HuH-7.5 (cell line): ENCODE measurements at regions not wholly inside any gene's neighbourhood (a gene's known extent, or its start where the extent isn't known, plus 50 kb on each side); places are given as distances from the start of the nearest gene placed in this dataset.

ENCODE experiments used
- DNase-seq: peaks from one replicate; pipeline ENCODE4 v3.0.0; 2011; ENCODE audit warnings: low spot score

DNA sequence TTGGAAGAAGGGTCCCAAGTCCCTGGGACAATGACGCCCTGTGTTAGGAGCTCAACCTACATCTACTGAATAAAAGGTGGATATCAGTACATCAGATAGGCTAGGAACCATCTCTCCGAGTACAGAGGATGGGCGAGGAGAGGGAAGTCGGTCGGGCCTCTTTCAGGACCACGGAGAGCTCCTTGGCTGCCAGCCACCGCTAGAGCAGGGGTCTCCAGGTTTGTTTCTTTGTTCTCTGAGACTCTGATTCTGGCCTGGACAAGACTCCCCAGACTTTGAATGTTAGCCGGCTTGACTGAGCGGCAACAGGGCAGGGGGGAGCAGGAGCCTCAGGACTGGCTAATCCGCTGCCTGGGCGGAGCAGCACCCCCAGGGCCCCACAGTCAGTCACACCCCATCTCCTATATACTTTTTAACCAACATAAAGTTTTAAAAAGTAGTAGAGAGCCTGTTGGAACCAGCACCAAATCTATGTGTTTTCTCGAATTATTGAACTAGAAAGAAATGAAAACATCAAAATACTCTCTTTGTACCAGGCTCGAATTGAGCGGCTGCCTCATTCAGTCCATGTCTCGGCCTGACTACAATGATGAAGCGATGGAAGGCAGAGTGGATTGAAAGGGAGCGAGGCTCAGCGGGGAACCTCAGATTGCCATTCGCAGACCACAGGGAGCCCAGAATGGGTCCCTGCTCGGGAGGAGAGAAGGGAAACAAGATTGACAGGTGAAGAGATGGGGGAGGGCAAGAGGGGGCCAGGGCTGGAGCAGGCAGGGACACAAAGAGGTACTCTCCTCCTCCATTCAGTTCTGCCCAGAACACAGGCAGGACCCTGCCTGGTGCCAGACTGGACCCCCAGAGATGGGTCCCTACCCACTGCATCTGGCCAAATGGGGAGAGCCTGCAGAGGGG lies 131.6 kb downstream of the TPRA1 start:
- DNase-seq, result peak; percentile 55

- no peak for DNase-seq
Measured at GRCh38 chr3:127457546-127458145, 132.9 kb downstream of the TPRA1 start.

DNA sequence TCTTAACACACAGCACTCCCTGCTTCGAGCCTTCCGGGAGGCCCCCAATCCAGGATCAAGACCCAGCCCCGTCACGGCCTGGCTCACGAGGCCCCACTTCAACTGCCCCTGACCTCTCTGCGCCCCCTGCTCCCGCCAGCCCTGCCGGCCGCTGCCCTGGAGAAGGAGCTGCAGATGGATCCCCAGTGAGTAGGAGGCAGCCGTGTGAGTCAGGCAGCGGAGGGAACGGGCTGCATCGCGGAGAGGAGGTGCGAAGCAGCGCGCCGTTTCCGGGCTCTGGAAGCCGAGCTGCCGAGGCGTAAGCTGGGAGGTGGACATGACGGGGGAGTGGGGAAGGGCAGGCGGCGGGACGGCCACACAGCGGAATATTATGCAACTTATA lies 133.4 kb downstream of the TPRA1 start:
- DNase-seq, result no peak

GRCh38 chr3:127456471-127457093 lies 134.0 kb downstream of the TPRA1 start:
- DNase-seq, result no peak

- peak; percentile 95 for DNase-seq
Measured at GRCh38 chr3:127455541-127456450, 134.7 kb downstream of the TPRA1 start.

DNA sequence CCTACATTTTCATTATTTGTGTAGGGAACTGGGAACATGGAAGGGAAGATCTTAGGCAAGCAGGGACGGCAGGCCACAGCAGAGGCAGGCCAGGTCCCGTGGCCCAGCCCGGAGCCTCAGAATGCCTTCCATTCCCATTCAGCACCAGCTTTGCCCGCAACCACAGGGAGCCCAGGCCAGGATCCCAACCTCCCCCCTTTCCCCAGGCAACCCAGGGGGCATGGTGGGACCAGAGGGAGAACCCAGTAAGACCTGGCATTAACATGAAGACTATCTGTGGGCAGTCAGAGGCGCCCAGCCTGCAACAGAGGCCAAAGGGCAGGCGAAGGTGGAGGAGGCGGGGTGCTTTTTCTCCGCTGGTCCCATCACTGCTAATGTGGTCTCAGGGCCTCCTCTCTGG lies 135.6 kb downstream of the TPRA1 start:
- DNase-seq, result no peak

GRCh38 chr3:127454051-127454450 lies 136.5 kb downstream of the TPRA1 start:
- DNase-seq, result no peak

GRCh38 chr3:127452321-127452821 lies 138.2 kb downstream of the TPRA1 start:
- DNase-seq, result no peak

DNA sequence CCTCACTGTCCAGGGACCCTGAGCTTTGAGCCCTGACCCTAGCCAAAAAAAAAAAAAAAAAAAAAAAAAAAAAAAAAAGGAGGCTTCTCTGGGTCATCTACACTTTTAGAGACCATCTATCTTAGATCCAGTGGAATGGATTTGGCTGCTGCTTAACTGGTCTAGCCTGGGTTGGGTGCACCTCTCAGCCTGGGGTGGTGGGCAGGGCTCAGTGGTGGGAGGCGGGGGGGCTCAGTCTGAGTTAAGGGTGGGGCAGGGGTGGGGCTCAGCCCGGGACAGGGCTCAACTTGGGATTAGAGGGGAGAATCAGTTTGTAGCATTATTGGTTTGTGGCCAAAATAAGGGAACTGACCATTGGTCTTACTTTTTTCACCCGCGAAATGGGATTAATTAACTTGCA lies 139.2 kb downstream of the TPRA1 start:
- no peak for DNase-seq

DNA sequence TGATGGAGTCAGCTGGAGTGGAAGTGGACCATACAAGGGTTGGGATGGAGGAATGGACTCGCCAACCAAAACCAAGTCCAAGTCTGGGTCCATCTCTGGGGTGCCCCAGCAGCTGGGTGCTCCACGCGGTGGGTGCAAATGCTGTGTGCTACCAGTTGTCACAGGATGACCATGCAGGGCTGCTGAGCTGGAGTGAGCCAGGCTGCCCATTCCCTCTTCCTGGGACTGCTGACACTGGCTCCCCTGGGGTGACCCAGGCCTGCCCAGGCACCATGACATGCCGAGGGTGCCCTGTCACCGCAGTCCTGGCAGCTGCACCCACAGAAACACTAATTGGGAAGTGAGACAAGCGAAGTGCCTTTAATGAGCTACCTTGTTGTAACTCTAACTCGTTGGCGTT lies 140.2 kb downstream of the TPRA1 start:
- DNase-seq, result no peak

GRCh38 chr3:127449486-127450212 lies 140.9 kb downstream of the TPRA1 start:
- DNase-seq, result no peak

GRCh38 chr3:127448671-127449070 lies 141.9 kb downstream of the TPRA1 start:
- no peak for DNase-seq

DNA sequence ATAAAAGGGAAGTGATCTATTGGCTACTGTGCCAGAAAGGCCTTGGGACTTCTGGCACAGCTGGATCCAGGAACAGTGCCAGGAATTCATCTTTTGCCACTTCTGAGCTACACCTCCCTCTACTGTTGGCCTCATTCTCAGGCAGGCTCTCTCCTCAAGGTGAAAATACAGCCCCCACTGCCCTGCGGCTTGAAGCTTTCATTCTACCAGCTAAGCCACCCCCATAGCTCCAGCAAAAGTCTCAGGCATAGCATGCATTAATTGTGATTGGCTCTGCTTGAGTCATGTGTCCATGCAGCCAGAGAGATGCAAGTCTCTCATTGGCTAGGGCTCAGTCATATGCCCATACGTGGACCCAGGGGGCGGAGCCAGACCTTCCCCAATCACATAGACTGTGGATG lies 142.4 kb downstream of the TPRA1 start:
- DNase-seq, result no peak

GRCh38 chr3:127446756-127447155 lies 143.8 kb downstream of the TPRA1 start:
- DNase-seq, result no peak

DNA sequence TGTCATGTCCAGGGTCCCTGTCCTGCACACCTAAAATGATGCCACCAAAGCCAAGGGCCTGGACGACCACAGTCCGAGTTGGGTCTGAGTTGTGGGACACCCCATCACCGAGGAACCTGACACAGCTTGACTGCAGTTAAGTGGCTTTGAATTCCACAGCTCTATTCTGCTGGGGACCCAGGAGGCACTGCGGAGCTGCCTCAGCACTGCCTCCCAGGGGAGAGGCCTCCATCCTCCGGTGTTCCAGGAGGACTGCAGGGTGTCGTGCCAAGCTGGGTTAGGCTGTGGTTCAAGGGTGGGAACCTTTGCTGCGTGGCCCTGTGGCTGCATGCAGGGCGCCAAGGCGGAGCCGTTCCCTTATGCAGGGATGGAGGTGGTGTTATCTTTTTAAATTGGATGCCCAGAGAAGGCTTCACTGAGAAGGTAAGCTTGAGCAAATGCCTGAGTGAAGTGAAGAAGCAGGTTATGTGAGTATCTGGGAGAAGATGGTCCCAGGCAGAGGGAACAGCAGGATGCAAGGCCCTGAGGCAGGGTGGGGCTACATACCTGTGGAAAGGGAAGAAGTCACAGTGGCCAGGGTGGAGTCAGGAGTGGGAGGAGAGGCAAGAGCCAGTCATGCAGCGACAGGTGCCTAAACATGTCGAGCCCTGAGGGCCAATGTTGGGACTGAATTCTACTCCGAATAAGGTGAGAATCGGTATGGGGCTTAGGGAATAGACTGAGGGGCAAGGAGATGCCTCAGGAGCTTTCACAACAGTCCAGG lies 144.8 kb downstream of the TPRA1 start:
- DNase-seq, result no peak

DNA sequence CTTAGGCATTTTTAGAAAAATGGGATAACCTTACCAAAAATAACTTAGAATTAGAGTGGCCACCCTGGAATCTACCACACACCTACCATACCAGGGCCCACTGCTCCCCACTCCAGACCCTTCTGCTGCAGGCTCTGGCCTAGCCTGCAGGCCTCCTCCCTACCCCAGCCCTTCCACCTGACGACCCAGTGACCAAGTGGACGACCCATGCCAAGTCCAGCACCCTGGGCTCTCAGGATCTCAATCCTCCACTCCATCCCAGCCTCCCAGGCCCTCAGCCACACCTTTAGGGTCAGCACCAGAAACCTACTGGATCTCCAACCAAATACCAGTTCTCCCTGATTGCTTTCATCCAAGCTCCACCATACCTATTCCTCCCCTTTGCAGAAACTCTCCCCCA lies 145.8 kb downstream of the TPRA1 start:
- DNase-seq, result no peak

GRCh38 chr3:127443581-127444375 lies 146.8 kb downstream of the TPRA1 start:
- DNase-seq, result no peak

- DNase-seq, result no peak
Measured at GRCh38 chr3:127442506-127442905, 148.0 kb downstream of the TPRA1 start.

- no peak for DNase-seq
Measured at GRCh38 chr3:127441764-127442163, 148.8 kb downstream of the TPRA1 start.

DNA sequence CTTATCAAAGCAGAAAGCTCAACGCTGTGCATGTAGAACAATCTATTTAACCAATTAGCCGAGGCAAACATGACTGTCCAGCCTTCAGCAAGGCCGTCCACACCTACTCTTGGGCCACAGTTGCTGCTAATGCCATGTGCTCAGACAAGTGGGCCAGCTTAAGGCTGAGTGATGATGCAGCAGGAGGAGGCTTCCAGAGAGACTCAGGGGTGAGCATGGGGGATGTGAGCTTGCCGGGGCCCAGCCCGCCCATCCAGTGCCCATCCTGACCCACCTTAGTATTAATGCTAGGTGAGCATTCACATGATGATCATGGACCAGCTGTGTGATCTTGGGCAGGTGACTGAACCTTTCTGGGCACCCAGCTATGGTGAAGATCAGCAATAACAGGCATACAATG lies 150.1 kb downstream of the TPRA1 start:
- DNase-seq, result no peak
